Coronary artery (tissue), 2 donors: ENCODE measurements at regions not wholly inside any gene's neighbourhood (a gene's known extent, or its start where the extent isn't known, plus 50 kb on each side); places are given as distances from the start of the nearest gene placed in this dataset.

ENCODE experiments used
- DNase-seq: peaks from one replicate; pipeline ENCODE4 v3.0.0-alpha.2; 2017; ENCODE audit warnings: low spot score
- H3K27ac ChIP-seq, 2 donors: fragments of 200-600 bp; sonication (generic); one replicate each; pipeline ENCODE4 v1.5.1; 2016 to 2019
- H3K4me3 ChIP-seq: fragments of 200-600 bp; sonication (generic); 2 replicates; pipeline ENCODE4 v1.5.1; 2016; ENCODE audit warnings: mild to moderate bottlenecking, moderate library complexity
- TF ChIP-seq, protein P1 (sequence below): fragments of 200-600 bp; sonication (generic); IDR thresholded peaks from one replicate; pipeline ENCODE4 v1.5.1; 2019; ENCODE audit warnings: antibody characterized with exemption

DNA sequence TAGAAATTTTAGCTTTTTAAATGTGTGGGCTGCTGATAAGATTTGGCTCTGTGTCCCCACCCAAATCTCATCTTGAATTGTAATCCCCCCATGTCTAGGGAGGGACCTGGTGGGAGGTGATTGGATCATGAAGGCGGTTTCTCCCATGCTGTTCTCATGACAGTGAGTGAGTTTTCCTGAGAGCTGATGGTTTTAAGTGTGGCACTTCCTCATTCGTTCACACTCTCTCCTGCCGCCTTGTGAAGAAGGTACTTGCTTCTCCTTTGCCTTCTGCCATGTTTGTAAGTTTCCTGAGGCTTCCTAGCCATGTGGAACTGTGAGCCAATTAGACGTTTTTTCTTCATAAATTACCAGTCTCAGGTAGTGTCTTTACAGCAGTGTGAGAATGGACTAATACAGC lies 127.8 kb upstream of the MVB12B start:
- H3K27ac ChIP-seq = no peak overlapping the region
- TF ChIP-seq, protein P1, sequence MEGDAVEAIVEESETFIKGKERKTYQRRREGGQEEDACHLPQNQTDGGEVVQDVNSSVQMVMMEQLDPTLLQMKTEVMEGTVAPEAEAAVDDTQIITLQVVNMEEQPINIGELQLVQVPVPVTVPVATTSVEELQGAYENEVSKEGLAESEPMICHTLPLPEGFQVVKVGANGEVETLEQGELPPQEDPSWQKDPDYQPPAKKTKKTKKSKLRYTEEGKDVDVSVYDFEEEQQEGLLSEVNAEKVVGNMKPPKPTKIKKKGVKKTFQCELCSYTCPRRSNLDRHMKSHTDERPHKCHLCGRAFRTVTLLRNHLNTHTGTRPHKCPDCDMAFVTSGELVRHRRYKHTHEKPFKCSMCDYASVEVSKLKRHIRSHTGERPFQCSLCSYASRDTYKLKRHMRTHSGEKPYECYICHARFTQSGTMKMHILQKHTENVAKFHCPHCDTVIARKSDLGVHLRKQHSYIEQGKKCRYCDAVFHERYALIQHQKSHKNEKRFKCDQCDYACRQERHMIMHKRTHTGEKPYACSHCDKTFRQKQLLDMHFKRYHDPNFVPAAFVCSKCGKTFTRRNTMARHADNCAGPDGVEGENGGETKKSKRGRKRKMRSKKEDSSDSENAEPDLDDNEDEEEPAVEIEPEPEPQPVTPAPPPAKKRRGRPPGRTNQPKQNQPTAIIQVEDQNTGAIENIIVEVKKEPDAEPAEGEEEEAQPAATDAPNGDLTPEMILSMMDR = no peak
- H3K4me3 ChIP-seq = no peak overlapping the region
- DNase-seq = no peak

DNA sequence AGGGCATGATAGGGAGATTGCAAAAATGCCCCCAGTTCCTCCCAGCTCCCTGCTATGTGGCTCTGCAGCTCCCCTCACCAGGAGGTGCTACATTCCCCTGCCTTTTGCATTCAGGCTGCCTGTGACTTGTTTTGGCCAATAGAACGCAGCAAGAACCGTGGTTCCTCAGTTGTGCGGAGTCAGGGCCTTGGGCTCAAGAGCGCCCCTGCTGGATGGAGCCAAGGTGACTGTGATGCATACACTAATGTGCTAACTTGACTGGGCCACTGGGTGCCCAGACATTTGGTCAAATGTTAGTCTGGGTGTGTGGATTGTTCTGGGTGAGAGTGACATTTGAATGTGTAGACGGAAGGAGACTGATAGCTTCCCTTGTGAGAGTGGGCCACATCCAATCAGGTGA lies 123.3 kb upstream of the MVB12B start:
- Histone ChIP-seq H3K27ac (no peak overlapping the region), H3K4me3 (no peak overlapping the region)
- TF ChIP-seq, protein P1 = no peak
- DNase-seq = no peak

DNA sequence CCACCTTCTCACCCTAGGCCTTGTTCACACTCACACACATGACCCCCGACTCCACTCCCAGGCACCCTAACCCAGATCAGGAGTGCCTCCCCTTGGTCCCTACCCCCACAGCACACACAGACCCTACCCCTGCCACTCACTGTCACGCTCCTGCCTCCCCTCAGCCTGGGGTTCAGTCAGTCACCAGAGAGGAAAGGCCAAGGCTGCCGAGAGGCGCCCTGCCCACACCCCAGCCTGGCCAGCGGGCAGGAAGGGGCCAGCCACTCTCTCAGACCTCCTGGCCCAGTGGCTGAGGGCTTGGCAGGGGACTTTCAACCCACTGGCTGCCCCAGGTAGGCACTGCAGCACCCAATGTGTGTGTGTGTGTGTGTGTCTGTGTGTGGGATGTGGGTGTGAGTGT lies 122.4 kb upstream of the MVB12B start:
- TF ChIP-seq, protein P1 = no peak
- no peak overlapping the region for H3K4me3 ChIP-seq
- DNase-seq = no peak
- no peak overlapping the region for H3K27ac ChIP-seq

DNA sequence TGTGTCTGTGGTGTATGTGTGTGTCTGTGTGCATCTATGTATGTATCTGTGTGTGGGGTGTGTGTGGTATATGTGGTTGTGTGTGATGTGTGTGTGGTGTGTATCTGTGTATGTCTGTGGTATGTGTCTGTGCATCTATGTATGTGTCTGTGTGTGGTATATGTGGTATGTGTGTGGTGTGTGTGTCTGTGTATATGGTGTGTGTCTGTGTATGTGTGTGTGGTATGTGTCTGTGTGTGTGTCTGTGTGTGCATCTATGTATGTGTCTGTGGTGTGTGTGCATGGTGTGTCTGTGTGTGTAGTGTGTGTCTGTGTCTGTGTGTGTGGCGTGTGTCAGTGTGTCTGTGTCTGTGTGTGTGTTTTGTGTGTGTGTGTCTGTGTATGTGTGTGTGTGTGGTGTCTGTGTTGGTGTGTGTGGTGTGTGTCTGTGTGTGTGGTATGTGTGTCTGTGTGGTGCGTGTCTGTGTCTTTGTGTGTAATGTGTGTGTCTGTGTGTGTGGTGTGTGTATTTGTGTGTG lies 121.9 kb upstream of the MVB12B start:
- TF ChIP-seq, protein P1 = no peak
- H3K4me3 ChIP-seq = no peak overlapping the region

DNA sequence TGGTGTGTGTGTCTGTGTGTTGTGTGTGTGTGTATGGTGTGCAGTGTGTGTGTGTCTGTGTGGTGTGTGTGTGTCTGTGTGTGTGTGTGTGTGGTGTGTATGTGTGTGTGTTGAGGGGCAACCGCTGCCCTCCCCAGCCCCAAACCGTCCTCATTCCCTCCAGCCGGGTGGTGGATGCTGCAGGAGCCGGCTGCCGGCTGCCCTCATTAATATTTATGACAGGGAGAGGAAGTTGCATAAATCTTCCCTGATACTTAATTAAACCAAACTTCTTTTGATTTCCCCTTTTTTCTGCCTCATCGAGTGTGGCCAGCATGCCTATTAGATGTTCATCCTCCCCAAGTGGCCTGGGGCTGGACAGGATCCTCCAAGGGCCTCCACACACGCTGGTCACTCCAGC lies 121.4 kb upstream of the MVB12B start:
- Histone ChIP-seq H3K4me3 (no peak overlapping the region), H3K27ac (no peak overlapping the region)
- DNase-seq = no peak
- TF ChIP-seq, protein P1 = no peak

More for the DNA sequence above, 121.9 kb upstream of the MVB12B start:
- no peak for DNase-seq
- H3K27ac ChIP-seq = no peak overlapping the region

GRCh38 chr9:126205845-126206498 lies 120.7 kb upstream of the MVB12B start:
- no peak for DNase-seq
- TF ChIP-seq, protein P1 = no peak
- H3K27ac ChIP-seq = no peak overlapping the region
- no peak overlapping the region for H3K4me3 ChIP-seq

GRCh38 chr9:126207256-126207655 lies 119.4 kb upstream of the MVB12B start:
- DNase-seq = no peak
- H3K4me3 ChIP-seq = no peak overlapping the region
- no peak overlapping the region for H3K27ac ChIP-seq
- TF ChIP-seq, protein P1 = no peak
